ENCODE measurements at regions not wholly inside any gene's neighbourhood (a gene's known extent, or its start where the extent isn't known, plus 50 kb on each side); places are given as distances from the start of the nearest gene placed in this dataset.
"Not testable (repeated sequence)": the region's sequence is repeated elsewhere in the genome, so short reads cannot be mapped to it uniquely, and the experiment has no call there.

- in situ Hi-C loops (cut with MboI; ENCODE audit: low pct_unique_long_range_greater_than_20kb, low sequenced_read_pairs, unreplicated experiment): no loop called here
- no peak for DNase-seq (ENCODE audit: low spot score)
- no peak for TF ChIP-seq CTCF (IDR thresholded peaks at IDR 0.05; ENCODE audit: extremely low read depth, insufficient read depth, missing control alignments)
Observed at GRCh38 chr16:8032406-8032805, 557.9 kb downstream of the TMEM114 start.

- DNase-seq (ENCODE audit: low spot score); in situ Hi-C loops (cut with MboI; ENCODE audit: low pct_unique_long_range_greater_than_20kb, low sequenced_read_pairs, unreplicated experiment): not testable (repeated sequence)
Observed at GRCh38 chr16:8030004-8030403, 560.3 kb downstream of the TMEM114 start.

- in situ Hi-C loops (cut with MboI; ENCODE audit: low pct_unique_long_range_greater_than_20kb, low sequenced_read_pairs, unreplicated experiment): no loop called here
- no peak for DNase-seq (ENCODE audit: low spot score)
- no peak for TF ChIP-seq CTCF (IDR thresholded peaks at IDR 0.05; ENCODE audit: extremely low read depth, insufficient read depth, missing control alignments)
Observed at GRCh38 chr16:8026450-8026849, 563.9 kb downstream of the TMEM114 start.

- in situ Hi-C loops (cut with MboI; ENCODE audit: low pct_unique_long_range_greater_than_20kb, low sequenced_read_pairs, unreplicated experiment): no loop called here
- DNase-seq (ENCODE audit: low spot score): no peak
- TF ChIP-seq CTCF (IDR thresholded peaks at IDR 0.05; ENCODE audit: extremely low read depth, insufficient read depth, missing control alignments): no peak
Observed at GRCh38 chr16:8023326-8023725, 567.0 kb downstream of the TMEM114 start.

- no peak for DNase-seq (ENCODE audit: low spot score)
- no peak for TF ChIP-seq CTCF (IDR thresholded peaks at IDR 0.05; ENCODE audit: extremely low read depth, insufficient read depth, missing control alignments)
- in situ Hi-C loops (cut with MboI; ENCODE audit: low pct_unique_long_range_greater_than_20kb, low sequenced_read_pairs, unreplicated experiment): no loop called here
Observed at GRCh38 chr16:8005096-8005860, 585.0 kb downstream of the TMEM114 start.

GRCh38 chr16:7998789-7999453 is 591.4 kb downstream of the TMEM114 start:
- no peak for DNase-seq (ENCODE audit: low spot score)
- in situ Hi-C loops (cut with MboI; ENCODE audit: low pct_unique_long_range_greater_than_20kb, low sequenced_read_pairs, unreplicated experiment): no loop called here
- TF ChIP-seq CTCF (IDR thresholded peaks at IDR 0.05; ENCODE audit: extremely low read depth, insufficient read depth, missing control alignments): no peak

GRCh38 chr16:7997966-7998365 is 592.3 kb downstream of the TMEM114 start:
- DNase-seq (ENCODE audit: low spot score): no peak
- TF ChIP-seq CTCF (IDR thresholded peaks at IDR 0.05; ENCODE audit: extremely low read depth, insufficient read depth, missing control alignments): no peak
- in situ Hi-C loops (cut with MboI; ENCODE audit: low pct_unique_long_range_greater_than_20kb, low sequenced_read_pairs, unreplicated experiment): no loop called here

All from GM13977 (cell line).